ENCODE measurements at regions not wholly inside any gene's neighbourhood (a gene's known extent, or its start where the extent isn't known, plus 50 kb on each side); places are given as distances from the start of the nearest gene placed in this dataset.

DNA sequence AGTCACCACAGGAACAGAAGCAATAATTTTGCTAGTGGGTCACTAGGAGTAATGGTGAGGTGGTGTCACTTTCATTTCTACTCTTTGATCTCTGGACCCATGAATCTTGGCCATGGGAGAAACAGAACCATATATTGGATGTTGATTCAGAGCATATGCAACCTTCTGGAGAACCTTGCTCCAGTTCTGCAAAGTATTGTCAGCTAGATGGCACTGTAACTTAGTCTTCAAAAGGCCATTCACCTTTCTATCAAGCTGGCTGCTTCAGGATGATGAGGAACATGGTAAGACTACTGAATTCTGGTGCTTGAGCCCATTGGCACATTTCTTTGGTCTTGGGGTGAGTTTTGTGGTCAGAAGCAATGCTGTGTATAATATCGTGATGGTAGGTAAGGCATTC, 129.1 kb upstream of the FBN2 start:
- DNase-seq (ENCODE audit: low read depth): no peak

DNA sequence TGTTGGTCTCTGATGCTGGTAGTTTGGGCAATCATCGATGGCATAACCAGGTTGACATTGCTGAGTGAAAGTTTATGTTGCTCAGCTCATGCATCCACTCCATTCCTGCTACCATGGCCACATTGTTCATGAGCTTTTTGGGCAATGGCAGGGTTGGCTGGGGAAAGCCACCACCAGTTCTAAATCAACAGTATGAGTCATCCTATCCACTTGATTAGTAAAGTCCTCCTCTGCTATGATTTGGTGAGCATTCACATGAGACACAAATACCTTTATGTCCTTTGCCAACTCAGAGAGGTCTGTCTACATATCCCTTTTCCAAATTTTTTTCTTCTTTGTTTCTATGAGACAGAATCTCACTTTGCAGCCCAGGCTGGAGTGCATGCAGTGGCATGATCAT, 129.7 kb upstream of the FBN2 start:
- DNase-seq (ENCODE audit: low read depth): no peak

DNA sequence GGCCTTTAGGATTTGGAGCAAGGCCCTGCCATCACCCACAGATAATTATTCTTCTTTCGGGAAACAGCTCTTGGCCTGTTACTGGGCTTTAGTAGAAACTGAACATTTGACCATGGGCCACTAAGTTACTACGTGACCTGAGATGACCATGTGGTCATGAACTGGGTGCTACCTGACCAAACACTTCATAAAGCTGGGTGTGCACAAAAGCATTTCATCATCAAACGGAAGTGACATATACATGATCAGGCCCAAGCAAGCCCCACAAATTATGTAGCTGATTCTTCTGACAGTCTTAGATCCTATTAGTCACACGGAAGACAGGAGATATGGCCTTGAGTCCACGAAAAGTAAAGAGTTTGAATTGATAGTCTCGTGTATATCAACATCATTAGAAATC, 130.9 kb upstream of the FBN2 start:
- no peak for DNase-seq (ENCODE audit: low read depth)

DNA sequence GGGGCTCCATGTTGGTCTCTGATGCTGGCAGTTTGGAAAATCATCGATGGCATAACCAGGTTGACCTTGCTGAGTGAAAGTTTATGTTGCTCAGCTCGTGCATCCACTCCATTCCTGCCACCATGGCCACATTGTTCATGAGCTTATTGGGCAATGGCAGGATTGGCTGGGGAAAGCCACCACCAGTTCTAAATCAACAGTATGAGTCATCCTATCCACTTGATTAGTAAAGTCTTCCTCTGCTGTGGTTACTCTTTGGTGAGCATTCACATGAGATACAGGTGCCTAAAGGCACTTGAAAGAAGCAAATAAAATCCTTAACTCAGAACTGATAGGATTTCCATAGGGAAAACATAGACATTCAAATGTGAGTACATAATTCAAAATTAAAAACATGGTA, 131.8 kb upstream of the FBN2 start:
- no peak for DNase-seq (ENCODE audit: low read depth)

DNA sequence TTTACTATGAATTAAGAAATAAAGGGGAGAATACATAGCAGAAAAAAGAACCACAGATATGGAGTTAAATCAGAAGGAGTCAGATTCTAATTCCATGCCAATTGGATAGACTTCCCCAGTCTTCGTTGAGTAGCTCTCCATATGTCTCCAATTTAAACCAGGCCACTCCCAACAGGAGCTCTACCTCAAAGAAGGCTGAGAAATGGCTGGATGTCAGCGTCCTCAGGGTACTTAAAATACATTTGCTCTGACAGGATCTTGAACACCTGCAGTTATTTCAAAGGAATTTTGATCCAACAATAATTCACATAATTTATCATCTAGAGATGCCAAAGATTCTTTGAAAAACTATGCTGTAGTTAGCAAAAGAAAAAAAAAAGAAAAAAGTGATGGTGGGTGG, 133.9 kb upstream of the FBN2 start:
- no peak for DNase-seq (ENCODE audit: low read depth)

DNA sequence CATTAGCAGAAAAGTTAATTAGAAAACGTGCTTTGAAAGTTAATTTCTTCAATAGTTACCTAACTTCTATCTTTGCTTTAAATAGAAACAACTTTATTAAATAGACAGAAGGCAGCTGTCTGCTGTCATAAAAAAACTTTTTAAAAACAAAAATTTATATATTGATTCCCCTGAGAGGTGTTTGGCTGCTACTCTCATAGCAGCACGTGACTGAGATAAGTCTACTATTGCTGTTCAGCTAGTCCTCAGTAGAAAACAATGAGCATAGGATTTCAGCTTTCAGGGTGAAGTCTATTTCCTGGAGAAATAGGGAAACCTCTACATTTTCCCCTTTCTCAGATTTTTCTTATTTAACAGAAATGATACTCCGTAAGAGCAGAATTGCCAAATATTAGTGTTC, 135.0 kb upstream of the FBN2 start:
- no peak for DNase-seq (ENCODE audit: low read depth)

DNA sequence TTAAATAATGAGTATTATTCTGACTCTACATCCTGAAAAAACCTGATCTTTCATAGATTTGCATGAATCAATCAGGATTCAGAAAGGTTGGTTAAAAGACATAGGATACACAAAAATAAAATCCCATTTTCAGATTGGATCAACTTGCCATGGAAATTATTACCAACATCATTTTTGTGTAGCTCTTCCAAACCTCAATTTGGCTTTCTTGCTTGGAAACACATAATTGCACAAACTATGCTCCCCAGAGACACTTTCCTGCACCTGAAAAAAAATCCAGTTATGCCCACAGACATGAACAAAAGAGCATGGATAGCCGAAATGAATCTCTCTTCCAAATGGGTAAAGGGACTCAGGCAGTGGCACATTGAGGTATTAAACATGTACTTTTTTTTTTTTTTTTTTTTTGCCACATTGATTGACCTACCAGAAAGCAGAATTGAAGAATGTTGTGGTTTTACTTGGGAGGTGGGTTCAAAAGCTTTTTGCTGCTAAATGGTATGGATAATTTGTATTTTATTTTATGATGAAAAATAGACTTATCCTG, 135.4 kb upstream of the FBN2 start:
- no peak for DNase-seq (ENCODE audit: low read depth)

DNA sequence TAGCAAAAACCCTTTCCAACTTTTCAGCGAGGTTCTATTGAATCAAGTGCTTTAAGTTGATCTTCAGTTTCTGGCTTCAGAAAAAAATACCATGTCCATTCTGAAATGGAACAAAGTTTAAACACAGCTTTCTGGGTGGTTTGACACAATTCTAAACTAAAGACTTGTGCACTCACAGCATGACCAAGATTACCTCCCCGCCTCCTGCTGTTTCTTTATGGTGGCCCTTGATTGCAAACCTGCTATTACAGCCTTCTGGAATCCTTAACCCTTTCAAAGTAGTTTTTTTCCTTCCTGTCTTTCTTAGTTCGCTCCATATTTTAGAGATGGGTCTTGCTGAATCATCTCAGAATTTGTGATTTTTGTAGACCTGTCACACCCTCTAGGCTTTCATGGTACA, 135.9 kb upstream of the FBN2 start:
- DNase-seq (ENCODE audit: low read depth): no peak

DNA sequence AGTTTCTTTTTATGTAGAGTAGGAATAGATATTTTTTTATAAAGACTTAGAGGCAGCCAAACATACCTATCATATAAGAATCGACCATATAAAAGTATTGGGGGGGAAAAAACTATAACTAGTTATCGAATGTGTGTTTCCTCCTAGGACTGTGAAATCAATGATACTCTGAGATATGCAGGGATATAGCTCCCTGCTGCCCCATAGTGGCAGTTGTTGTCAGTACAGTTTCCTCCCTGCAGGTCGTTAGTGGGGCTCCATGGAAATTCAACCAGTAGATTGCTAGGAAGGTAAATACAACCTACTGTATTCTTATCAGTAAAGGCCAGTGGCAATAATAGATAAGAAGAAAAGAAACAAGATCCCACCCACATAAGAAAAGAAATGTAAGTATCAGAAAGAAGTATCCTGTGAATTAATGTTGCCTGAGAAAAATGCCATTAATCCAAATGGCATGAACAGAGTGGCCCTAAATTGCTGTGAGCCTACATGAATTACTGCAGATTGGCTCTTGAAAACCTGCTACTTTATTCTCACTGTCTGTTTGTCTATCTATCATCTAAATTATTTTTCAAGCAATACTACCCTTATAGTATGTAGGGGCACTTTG, 136.9 kb upstream of the FBN2 start:
- no peak for DNase-seq (ENCODE audit: low read depth)

DNA sequence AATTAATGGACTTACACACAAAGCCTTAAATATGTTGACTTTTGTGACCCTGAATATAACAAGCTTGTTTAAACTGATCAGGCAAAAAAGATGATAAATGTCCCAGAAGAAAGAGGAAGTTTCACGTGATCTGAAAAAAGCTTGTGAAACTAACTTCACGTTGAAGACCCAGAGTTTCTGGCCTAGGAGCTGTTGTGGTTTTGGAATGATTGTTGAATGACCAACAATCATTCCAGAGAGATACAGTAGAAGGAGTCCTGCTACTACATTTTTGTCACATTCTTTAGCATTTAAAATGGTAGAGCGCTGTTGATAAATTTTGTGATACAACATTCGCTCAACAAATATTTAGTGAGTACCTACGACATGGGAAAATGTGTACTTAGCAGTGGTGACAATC, 143.1 kb upstream of the FBN2 start:
- no peak for DNase-seq (ENCODE audit: low read depth)

DNA sequence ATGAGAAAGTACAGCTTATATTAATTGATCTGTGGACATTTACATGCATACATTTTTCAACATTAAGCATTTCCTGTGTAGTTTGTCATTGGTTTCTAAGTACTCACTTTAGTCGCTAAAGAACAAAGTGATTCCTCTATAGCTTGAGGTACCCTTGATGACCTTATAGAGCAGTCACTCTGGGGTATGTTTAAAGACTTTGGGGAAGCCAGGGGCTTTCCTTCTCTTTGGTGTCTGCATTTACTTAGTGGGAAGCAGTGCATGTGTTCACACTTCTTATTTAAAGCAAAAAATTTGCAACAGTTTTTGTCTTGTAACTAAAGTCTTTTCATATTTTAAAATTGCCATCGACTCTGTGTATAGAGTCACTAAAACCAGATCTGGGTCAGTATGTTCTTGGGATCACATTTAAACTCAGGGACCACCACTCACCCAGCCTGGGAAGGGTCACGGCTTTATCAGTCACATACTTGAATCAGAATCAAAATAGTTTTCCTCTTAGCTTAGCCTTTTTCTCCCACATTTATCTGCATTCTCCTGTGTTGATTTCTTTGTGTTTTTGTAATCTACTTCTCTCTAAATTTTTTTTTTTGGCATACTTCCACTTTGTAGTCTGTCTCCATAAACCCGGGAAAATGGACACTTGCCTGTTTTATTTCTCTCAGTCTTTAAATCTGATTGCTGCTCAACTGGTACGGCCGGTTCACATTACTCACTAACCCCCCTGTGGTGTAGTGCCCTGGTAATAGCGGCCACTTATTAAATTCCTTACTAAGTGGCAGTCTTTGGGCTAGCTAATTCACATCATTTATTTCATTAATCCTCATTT, 143.9 kb upstream of the FBN2 start:
- DNase-seq (ENCODE audit: low read depth): no peak

DNA sequence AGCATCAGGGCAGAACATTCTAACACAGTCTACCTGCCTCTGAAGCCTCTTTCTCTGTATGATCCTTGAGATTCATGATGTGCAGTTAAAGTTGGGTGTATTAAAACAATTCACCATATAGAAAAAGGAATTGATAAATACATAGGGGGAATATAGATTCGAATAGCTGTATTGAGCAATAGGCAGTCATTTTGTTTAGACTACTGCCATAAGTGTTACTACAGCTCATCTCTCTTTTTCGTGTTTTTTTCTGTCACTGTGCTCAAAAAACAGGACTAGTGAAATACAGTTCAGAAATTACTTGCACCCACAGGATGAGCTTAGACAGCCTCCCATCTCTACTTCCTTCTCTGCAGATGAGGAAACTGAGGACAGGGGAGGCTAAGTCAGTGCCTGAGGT, 144.6 kb upstream of the FBN2 start:
- DNase-seq (ENCODE audit: low read depth): no peak

DNA sequence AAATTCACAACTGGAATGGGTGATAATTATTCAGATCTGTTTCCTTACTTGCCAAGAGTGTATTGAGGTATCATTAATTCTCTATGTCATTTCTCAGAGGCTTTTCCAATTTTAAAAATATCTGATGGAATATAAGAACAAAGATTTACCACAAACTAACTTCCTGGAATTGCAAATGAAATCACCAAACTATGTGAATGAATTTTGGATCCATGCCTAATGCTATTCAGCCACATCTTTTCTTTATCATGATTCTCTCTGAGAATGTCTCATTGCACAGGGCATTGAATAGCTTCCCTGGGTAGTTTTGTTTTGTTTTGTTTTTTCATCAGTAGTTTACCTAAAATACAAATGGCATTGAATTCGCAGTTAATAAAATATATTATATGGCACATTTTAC, 146.9 kb upstream of the FBN2 start:
- DNase-seq (ENCODE audit: low read depth): no peak

DNA sequence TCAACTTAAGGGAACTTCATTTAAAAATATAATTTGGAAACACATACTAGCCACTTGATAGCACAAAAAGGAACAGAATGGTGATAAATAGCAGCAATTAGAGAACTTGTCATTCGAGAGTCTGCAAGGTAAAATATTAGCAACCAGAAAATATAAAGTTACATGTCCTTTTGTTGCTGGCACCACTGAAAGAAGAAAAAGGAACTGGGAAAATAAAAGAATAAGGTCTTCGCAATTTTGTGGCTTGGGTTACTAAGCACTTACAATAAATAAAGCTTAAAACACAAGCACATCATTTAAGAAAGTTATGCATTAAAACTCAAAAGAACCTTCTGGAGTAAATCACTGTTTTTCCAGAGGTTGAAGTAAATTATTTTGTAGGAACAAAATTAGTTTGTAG, 149.9 kb upstream of the FBN2 start:
- DNase-seq (ENCODE audit: low read depth): no peak

DNA sequence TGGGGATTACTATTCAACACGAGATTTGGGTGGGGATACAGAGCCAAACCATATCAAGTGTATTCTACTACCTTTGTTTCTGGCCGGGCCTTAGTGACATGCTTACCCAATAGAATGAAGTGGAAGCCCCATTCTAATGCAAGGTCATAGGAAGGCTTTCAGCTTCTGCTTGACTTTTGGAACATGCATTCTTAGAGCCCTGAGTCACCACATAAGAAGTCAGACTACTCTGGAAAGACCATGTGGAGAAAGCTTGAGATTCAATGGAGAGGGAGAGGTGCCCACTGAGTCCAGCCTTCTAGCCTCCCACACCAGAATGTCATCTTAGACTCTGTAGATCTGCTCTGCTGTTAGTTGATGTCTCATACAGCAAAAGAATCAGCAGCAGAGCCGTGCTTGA, 155.7 kb upstream of the FBN2 start:
- no peak for DNase-seq (ENCODE audit: low read depth)

DNA sequence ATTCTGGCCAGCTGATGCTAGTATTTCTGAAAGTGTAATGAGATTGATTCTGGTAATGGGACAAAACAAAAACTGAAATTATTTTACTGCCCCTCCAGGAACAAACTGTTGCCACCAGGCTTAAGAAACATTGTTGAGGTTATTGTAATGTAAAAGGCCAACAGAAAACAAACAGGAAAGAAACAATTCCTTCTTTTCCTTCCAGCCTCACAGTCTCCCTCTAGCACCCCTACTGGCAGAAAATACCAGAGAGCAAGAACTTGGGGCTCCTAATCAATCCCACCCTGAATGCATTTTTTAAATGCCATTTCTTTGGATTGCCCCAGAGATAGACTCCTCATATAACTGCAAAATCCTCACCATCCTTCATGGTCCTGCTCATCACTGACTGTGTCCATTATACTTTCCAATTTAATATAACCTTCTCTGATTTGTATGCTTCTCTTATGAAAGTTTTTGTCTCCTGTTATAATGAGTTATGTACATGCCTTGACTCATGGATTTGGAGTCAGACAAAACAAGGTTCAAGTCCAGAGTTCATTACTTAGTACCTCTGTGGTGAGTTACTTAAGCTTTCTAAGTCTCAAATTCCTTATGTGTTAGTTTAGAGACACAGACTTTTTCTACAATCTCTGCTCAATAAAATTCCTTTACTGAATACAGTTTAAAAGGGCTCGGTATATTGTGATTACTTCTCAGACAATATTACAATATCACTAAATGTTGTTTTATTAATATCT, 157.9 kb upstream of the FBN2 start:
- DNase-seq (ENCODE audit: low read depth): no peak

DNA sequence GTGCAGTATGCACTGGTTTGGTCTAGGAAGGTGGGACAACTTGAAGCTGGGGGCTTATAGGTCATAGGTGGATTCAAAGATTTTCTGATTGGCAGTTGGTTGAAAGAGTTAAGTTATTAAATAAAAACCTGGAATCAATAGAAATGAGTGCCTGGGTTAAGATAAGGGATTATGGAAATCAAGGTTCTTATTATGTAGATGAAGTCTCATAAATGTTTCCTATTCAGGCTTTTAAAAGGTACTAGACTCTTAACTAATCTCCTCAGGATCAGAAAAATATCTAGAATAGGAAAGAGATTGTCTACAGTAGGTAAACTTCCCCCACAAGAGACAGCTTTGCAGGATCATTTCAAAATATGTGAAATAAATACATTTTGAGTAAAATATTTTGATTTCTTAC, 163.3 kb upstream of the FBN2 start:
- DNase-seq (ENCODE audit: low read depth): no peak

DNA sequence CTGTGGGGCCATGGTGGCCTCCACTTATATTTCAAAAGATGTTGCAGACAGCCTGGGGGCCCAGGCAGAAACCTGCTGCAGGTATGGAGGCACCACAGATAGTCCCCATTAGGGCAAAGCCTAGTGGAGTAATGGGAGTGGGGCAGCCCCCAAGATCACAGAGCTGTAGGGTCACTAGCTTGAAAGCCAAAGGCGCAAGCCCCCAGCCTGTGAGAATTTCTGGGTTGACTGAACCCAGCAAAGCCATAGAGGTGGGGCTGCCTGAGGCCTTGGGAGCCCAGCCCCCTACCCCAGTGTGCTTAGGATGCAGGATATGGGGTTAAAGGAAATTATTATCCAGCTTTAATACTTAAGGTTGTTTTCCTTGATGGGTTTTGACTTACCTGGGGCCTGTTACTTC, 165.3 kb upstream of the FBN2 start:
- DNase-seq (ENCODE audit: low read depth): no peak

DNA sequence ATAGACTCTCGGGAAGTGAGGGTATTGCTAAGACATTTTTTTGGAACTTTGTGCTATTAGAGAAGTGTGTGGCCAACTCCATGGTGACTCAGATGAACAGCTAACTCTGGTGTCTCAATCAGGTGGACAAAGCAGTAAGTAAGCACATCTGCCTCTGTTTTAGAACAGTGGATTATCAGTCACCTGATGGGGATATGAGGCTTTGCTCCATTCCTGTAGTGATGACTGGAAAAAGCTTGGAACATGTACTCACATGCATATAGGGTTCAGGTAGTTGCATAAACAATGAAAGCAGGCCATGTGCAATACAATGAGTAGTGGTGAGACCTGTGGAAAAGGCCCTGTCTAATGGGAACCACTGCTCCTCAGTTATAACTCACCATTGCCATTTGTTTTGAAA, 168.2 kb upstream of the FBN2 start:
- no peak for DNase-seq (ENCODE audit: low read depth)

DNA sequence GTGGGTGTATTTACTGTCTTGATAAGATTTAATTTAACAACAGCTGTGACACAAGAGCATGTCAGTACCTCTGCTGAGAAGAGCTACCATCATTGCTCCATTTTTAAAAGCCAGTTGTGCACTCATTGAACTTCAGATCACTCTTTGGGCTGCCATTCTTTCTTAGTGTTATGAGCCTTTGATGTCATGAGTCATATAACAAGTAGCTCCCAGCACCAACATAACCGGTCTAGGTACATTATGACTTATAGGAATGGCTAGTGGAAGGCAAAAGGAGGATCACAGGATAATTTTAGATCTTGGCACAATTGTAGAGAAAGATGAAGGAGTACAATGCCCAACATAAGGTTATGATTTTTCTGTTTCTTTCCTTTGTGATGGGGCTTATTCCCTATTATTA, 170.8 kb upstream of the FBN2 start:
- DNase-seq (ENCODE audit: low read depth): no peak

DNA sequence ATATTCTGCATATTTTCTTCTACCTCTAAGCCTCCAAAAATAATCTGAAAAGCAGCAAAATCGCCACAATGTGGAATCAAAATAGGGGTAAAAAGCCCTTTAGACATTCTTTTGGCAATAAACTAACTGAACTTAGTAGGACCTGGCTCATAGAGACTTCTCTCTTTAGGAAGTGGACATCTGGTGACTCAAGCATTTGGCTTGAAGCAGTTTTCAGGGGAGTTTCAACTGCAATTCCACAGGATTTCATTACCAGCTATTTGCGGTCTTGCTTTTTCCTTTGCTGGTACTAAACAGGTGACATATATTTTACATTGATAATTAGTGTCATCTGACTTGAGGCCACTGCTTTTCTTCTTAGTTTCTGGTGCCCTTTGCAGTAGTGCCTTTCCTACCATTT, 173.2 kb upstream of the FBN2 start:
- no peak for DNase-seq (ENCODE audit: low read depth)

DNA sequence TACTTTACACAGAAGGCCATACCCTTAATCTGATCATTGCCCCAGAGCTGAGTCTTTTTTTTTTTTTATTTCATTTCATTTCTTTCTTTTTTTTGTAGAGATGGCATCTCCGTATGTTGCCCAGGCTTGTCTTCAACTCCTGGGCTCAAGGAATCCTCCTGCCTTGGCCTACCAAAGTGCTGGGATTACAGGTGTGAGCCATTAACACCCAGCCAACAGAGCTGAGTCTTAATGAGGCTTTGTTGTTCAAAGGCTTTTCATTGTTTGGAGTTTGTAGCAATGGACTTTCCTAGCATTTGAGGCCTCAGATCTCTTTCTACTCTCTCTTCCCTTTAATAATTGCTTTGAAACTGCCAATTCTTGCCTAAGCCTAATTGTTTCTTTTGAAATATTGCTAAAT, 176.5 kb upstream of the FBN2 start:
- DNase-seq (ENCODE audit: low read depth): no peak

DNA sequence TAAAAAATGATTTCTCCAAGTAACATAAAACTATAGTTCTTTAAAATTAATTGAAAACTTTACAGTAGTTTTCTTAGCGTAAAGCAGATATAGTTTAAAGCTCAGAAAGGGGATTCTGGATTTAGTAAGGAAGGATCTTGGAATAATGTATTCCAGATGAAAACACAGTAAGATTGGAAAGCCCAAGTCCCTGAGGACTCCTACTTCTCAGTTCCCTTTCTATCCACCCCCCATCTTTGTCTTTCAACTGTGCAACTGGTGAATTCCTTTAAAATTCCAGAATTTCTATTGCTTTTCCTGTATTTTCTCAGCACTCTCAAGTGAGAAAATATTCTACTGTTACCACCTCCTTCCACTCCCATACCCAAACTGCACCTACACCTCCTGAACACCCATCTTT, 184.5 kb upstream of the FBN2 start:
- DNase-seq (ENCODE audit: low read depth): no peak

All from non-pigmented ciliary epithelial cell (primary cell).